Chondrocyte (in vitro differentiated cells): ENCODE measurements at regions not wholly inside any gene's neighbourhood (a gene's known extent, or its start where the extent isn't known, plus 50 kb on each side); places are given as distances from the start of the nearest gene placed in this dataset.

Source experiments
- DNase-seq: peaks from one replicate; pipeline ENCODE4 v3.0.0; 2021; ENCODE audit warnings: mixed read lengths, low spot score
- H3K27ac Mint-ChIP-seq: one replicate; pipeline ENCODE4 v1.8.0; 2021; ENCODE audit warnings: mild to moderate bottlenecking, moderate library complexity, mixed read lengths; ENCODE audit not compliant: unreplicated experiment
- H3K27me3 Mint-ChIP-seq: 2 replicates; pipeline ENCODE4 v1.8.0; 2021; ENCODE audit warnings: low read depth, mixed read lengths
- H3K36me3 Mint-ChIP-seq: 2 replicates; pipeline ENCODE4 v1.8.0; 2021; ENCODE audit warnings: low read depth, mixed read lengths
- H3K4me1 Mint-ChIP-seq: 2 replicates; pipeline ENCODE4 v1.8.0; 2021; ENCODE audit warnings: low read depth, mild to moderate bottlenecking, mixed read lengths
- H3K4me3 Mint-ChIP-seq: one replicate; pipeline ENCODE4 v1.8.0; 2021; ENCODE audit warnings: mild to moderate bottlenecking, moderate library complexity, mixed read lengths; ENCODE audit not compliant: unreplicated experiment
- H3K9me3 Mint-ChIP-seq: 2 replicates; pipeline ENCODE4 v1.8.0; 2021; ENCODE audit warnings: low read depth, mixed read lengths
- TF ChIP-seq, protein P1 (sequence below): fragments of 200-600 bp; sonication (generic); IDR thresholded peaks from 2 replicates; pipeline ENCODE4 v1.5.0; 2021; ENCODE audit warnings: antibody characterized with exemption, mild to moderate bottlenecking, moderate library complexity

- Mint-ChIP-seq H3K27ac (no peak overlapping the region), H3K27me3 (peaks cover 8% of the 10 kb centered on the region), H3K9me3 (no peaks in the 10 kb centered on the region), H3K4me3 (no peak overlapping the region), H3K4me1 (no peaks in the 10 kb centered on the region), H3K36me3 (no peaks in the 10 kb centered on the region)
- DNase-seq: no peak
- TF ChIP-seq, protein P1, sequence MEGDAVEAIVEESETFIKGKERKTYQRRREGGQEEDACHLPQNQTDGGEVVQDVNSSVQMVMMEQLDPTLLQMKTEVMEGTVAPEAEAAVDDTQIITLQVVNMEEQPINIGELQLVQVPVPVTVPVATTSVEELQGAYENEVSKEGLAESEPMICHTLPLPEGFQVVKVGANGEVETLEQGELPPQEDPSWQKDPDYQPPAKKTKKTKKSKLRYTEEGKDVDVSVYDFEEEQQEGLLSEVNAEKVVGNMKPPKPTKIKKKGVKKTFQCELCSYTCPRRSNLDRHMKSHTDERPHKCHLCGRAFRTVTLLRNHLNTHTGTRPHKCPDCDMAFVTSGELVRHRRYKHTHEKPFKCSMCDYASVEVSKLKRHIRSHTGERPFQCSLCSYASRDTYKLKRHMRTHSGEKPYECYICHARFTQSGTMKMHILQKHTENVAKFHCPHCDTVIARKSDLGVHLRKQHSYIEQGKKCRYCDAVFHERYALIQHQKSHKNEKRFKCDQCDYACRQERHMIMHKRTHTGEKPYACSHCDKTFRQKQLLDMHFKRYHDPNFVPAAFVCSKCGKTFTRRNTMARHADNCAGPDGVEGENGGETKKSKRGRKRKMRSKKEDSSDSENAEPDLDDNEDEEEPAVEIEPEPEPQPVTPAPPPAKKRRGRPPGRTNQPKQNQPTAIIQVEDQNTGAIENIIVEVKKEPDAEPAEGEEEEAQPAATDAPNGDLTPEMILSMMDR: no peak
These were observed 668.8 kb downstream of the TDRD15 start for GRCh38 chr2:21792571-21792970.

GRCh38 chr2:21793461-21793860 is 669.7 kb downstream of the TDRD15 start:
- H3K27me3 Mint-ChIP-seq: peaks cover 6% of the 10 kb centered on the region
- H3K27ac Mint-ChIP-seq: no peak overlapping the region
- TF ChIP-seq, protein P1: no peak
- no peak overlapping the region for H3K4me3 Mint-ChIP-seq
- no peak for DNase-seq
- H3K4me1 Mint-ChIP-seq: no peaks in the 10 kb centered on the region
- H3K36me3 Mint-ChIP-seq: no peaks in the 10 kb centered on the region
- H3K9me3 Mint-ChIP-seq: no peaks in the 10 kb centered on the region

- DNase-seq: no peak
- H3K4me1 Mint-ChIP-seq: no peaks in the 10 kb centered on the region
- H3K27me3 Mint-ChIP-seq: peaks cover 5% of the 10 kb centered on the region
- no peak overlapping the region for H3K4me3 Mint-ChIP-seq
- H3K27ac Mint-ChIP-seq: no peak overlapping the region
- no peaks in the 10 kb centered on the region for H3K9me3 Mint-ChIP-seq
- TF ChIP-seq, protein P1: no peak
- no peaks in the 10 kb centered on the region for H3K36me3 Mint-ChIP-seq
These were observed 670.8 kb downstream of the TDRD15 start for GRCh38 chr2:21794611-21795010.

- Mint-ChIP-seq H3K4me3 (no peak overlapping the region), H3K4me1 (no peaks in the 10 kb centered on the region), H3K27me3 (peaks cover 3% of the 10 kb centered on the region), H3K27ac (no peak overlapping the region), H3K36me3 (no peaks in the 10 kb centered on the region), H3K9me3 (no peaks in the 10 kb centered on the region)
- DNase-seq: no peak
- TF ChIP-seq, protein P1: no peak
These were observed 676.6 kb downstream of the TDRD15 start for GRCh38 chr2:21800356-21800755.

GRCh38 chr2:21803550-21803949 is 679.8 kb downstream of the TDRD15 start:
- TF ChIP-seq, protein P1: no peak
- no peak overlapping the region for H3K27ac Mint-ChIP-seq
- no peaks in the 10 kb centered on the region for H3K36me3 Mint-ChIP-seq
- no peak overlapping the region for H3K4me3 Mint-ChIP-seq
- no peaks in the 10 kb centered on the region for H3K4me1 Mint-ChIP-seq
- DNase-seq: no peak
- no peaks in the 10 kb centered on the region for H3K9me3 Mint-ChIP-seq
- H3K27me3 Mint-ChIP-seq: no peaks in the 10 kb centered on the region
